BE2C (cell line): ENCODE measurements at regions not wholly inside any gene's neighbourhood (a gene's known extent, or its start where the extent isn't known, plus 50 kb on each side); places are given as distances from the start of the nearest gene placed in this dataset.

Experiments
- DNase-seq: peaks from one replicate; pipeline ENCODE4 v3.0.0-alpha.2; 2020
- H3K27me3 ChIP-seq: fragments of 250-450 bp; sonication (Bioruptor Pico); 2 replicates; pipeline ENCODE4 v1.5.1; 2020; ENCODE audit warnings: mild to moderate bottlenecking
- H3K36me3 ChIP-seq: fragments of 250-450 bp; sonication (Bioruptor Pico); 2 replicates; pipeline ENCODE4 v1.5.1; 2020; ENCODE audit warnings: mild to moderate bottlenecking
- H3K4me1 ChIP-seq: fragments of 250-450 bp; sonication (Bioruptor Pico); 2 replicates; pipeline ENCODE4 v1.5.1; 2020
- H3K4me3 ChIP-seq: 2 replicates; pipeline ENCODE4 v1.5.1; 2011; ENCODE audit warnings: low read depth, low read length
- H3K9me3 ChIP-seq: fragments of 250-450 bp; sonication (Bioruptor Pico); 2 replicates; pipeline ENCODE4 v1.5.1; 2020
- TF ChIP-seq, protein P1 (sequence below): IDR thresholded peaks from 2 replicates; pipeline ENCODE4 v1.5.1; 2012; ENCODE audit warnings: mild to moderate bottlenecking, low read depth, low read length

- no peak for DNase-seq
- no peaks in the 10 kb centered on the region for H3K9me3 ChIP-seq
- H3K36me3 ChIP-seq: no peaks in the 10 kb centered on the region
- H3K4me1 ChIP-seq: peaks cover 4% of the 10 kb centered on the region; the same call in 1 of the 2 replicates
- no peaks in the 10 kb centered on the region for H3K27me3 ChIP-seq
- TF ChIP-seq, protein P1, sequence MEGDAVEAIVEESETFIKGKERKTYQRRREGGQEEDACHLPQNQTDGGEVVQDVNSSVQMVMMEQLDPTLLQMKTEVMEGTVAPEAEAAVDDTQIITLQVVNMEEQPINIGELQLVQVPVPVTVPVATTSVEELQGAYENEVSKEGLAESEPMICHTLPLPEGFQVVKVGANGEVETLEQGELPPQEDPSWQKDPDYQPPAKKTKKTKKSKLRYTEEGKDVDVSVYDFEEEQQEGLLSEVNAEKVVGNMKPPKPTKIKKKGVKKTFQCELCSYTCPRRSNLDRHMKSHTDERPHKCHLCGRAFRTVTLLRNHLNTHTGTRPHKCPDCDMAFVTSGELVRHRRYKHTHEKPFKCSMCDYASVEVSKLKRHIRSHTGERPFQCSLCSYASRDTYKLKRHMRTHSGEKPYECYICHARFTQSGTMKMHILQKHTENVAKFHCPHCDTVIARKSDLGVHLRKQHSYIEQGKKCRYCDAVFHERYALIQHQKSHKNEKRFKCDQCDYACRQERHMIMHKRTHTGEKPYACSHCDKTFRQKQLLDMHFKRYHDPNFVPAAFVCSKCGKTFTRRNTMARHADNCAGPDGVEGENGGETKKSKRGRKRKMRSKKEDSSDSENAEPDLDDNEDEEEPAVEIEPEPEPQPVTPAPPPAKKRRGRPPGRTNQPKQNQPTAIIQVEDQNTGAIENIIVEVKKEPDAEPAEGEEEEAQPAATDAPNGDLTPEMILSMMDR: peak; percentile 44
- H3K4me3 ChIP-seq: no peak overlapping the region
Observed at GRCh38 chr11:128323381-128323780, 264.0 kb downstream of the ETS1 start.

GRCh38 chr11:128318856-128319474, 268.4 kb downstream of the ETS1 start:
- DNase-seq: no peak
- no peaks in the 10 kb centered on the region for H3K27me3 ChIP-seq
- H3K9me3 ChIP-seq: no peaks in the 10 kb centered on the region
- H3K36me3 ChIP-seq: no peaks in the 10 kb centered on the region
- H3K4me1 ChIP-seq: no peaks in the 10 kb centered on the region
- TF ChIP-seq, protein P1: no peak
- H3K4me3 ChIP-seq: no peak overlapping the region

DNA sequence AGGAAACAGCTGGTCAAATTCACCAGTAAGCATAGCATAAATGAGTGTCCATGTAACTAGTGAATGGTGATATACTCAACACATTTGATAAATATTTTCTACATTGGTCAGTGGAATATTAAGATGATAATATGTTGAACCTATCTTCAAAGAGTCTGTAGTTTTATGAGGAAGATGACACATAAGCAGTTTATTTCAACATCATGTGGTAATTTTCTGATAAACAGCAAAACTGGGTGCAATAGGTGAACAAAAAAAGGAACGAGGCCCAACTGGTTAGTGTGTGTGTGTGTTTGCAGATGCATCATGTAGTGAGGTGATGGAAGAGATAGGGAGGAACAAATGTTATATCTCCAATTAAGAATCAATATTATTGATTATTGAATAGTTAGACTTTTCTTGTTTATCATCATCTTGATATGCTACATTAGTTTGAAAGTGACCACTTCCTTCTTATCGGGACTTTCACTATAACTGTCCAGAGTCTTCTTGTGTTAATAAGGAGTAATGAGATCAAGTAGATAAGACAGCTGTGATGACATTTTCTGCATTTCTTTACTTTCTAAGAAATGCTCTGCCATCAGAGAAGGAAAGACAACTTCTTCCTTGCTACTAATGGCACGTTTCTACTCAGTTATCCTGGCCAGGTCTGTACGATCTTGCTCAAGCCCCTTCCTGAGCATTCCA, 270.7 kb downstream of the ETS1 start:
- TF ChIP-seq, protein P1: no peak
- no peak for DNase-seq

GRCh38 chr11:128315933-128316332, 271.4 kb downstream of the ETS1 start:
- Histone ChIP-seq H3K4me1 (no peaks in the 10 kb centered on the region), H3K4me3 (no peak overlapping the region), H3K36me3 (no peaks in the 10 kb centered on the region), H3K9me3 (no peaks in the 10 kb centered on the region), H3K27me3 (no peaks in the 10 kb centered on the region)
- no peak for DNase-seq
- TF ChIP-seq, protein P1: no peak

More for the DNA sequence above, 270.7 kb downstream of the ETS1 start:
- H3K9me3 ChIP-seq: no peaks in the 10 kb centered on the region
- H3K27me3 ChIP-seq: no peaks in the 10 kb centered on the region
- H3K4me1 ChIP-seq: no peaks in the 10 kb centered on the region
- H3K4me3 ChIP-seq: no peak overlapping the region
- no peaks in the 10 kb centered on the region for H3K36me3 ChIP-seq

DNA sequence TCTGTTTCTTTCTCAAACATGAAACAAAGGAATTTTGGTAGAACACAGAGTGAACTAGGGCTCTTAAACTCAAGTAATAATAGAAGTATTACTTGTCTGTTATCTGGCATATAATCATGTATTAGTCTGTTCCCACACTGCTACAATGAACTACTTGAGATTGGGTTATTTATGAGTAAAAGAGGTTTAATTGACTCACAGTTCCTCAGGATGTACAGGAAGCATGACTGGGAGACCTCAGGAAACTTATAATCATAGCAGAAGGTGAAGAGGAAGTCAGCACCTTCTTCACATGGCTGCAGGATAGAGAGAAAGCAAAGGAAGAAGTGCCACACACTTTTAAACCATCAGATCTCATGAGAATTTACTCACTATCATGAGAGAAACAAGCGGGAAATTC, 273.4 kb downstream of the ETS1 start:
- H3K4me1 ChIP-seq: no peaks in the 10 kb centered on the region; the same call in 1 of the 2 replicates
- TF ChIP-seq, protein P1: no peak
- H3K4me3 ChIP-seq: no peak overlapping the region
- no peaks in the 10 kb centered on the region for H3K9me3 ChIP-seq
- no peaks in the 10 kb centered on the region for H3K36me3 ChIP-seq
- DNase-seq: no peak
- H3K27me3 ChIP-seq: no peaks in the 10 kb centered on the region
